ENCODE measurements at regions not wholly inside any gene's neighbourhood (a gene's known extent, or its start where the extent isn't known, plus 50 kb on each side); places are given as distances from the start of the nearest gene placed in this dataset.

DNA sequence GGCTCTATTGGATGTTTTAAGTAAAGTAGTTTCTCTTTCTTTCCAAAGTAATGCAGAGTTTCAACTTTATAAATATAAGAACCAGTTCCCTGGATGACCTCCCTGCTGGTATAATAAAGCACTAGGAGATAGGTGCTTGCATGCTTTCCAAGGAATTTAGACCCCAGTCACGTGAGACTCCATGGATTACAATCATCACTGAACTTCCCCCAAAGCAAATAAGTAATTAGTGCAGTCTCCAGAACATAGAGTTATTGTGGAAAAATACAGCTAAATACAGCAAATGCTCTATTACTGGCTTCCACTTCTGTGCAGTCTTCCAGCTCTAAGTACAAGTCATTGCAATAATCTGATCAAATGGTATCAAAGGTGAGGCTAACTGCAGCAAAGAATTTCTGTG lies 220.2 kb upstream of the STEAP1 start:
- TF ChIP-seq, protein P1, sequence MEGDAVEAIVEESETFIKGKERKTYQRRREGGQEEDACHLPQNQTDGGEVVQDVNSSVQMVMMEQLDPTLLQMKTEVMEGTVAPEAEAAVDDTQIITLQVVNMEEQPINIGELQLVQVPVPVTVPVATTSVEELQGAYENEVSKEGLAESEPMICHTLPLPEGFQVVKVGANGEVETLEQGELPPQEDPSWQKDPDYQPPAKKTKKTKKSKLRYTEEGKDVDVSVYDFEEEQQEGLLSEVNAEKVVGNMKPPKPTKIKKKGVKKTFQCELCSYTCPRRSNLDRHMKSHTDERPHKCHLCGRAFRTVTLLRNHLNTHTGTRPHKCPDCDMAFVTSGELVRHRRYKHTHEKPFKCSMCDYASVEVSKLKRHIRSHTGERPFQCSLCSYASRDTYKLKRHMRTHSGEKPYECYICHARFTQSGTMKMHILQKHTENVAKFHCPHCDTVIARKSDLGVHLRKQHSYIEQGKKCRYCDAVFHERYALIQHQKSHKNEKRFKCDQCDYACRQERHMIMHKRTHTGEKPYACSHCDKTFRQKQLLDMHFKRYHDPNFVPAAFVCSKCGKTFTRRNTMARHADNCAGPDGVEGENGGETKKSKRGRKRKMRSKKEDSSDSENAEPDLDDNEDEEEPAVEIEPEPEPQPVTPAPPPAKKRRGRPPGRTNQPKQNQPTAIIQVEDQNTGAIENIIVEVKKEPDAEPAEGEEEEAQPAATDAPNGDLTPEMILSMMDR (IDR thresholded peaks at IDR 0.05; ENCODE audit: low read depth, low read length) = no peak
- TF ChIP-seq EZH2phosphoT487 (IDR thresholded peaks at IDR 0.05; ENCODE audit: low read depth) = no peak

Measured in OCI-LY3 (cell line).